Activated gamma-delta T cell treated with Interleukin-2 at 50 U/mL for 16 hours (primary cell): ENCODE measurements at regions not wholly inside any gene's neighbourhood (a gene's known extent, or its start where the extent isn't known, plus 50 kb on each side); places are given as distances from the start of the nearest gene placed in this dataset.
"Not testable (repeated sequence)": the region's sequence is repeated elsewhere in the genome, so short reads cannot be mapped to it uniquely, and the experiment has no call there.

Source experiments
- DNase-seq: peaks from one replicate; pipeline ENCODE4 v3.0.0-alpha.2; 2020

DNA sequence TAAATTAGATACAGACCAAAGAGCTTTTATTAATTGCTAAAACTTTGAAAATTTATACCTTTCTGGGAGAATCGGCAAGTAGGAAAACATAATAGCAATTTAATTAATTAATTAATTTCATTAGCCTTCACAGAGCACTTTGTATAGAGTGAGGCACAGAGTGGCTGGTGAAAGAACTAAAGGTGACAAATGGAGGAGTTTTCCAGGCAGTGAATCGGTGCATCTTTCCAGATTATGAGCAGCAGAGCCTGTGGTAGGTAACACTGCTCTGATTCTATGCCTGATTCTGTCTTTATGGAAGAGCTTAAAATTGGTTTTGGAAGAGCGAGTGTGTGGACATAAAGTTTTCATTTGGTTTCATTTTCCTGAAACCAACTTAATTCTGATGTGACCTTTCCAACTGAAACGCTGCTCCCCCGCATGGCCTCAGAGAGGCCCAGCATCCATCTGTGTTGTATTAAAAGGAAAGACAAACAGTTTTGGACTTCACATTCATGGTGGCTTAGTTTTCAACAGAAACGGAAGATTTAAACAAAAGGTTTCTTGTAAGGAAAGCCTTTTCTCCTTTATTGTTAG, 188.9 kb upstream of the RPS23 start:
- DNase-seq = no peak

GRCh38 chr5:82465235-82465634, 187.1 kb upstream of the RPS23 start:
- no peak for DNase-seq

DNA sequence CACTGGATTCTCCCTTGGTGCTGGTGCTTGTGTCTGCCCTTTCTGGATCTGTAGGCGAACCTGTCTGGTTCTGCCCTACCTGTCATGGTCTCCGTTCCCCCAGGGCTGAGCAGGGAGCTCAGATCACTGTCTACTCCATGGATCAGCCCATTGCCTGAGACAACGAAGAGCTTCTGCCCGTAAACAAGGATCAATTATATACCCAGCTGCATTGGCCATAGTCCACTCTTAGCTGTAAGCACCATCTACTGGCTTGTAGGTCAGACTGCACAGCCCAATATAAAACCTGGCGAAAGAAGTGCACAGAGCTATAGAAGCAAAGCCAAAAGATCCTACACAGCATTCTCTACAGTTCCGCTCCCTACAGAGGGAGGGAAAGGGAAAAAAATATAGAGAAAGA, 181.5 kb upstream of the RPS23 start:
- DNase-seq = no peak

- not testable (repeated sequence) for DNase-seq
Observed at GRCh38 chr5:82455317-82455716, 177.2 kb upstream of the RPS23 start.

DNA sequence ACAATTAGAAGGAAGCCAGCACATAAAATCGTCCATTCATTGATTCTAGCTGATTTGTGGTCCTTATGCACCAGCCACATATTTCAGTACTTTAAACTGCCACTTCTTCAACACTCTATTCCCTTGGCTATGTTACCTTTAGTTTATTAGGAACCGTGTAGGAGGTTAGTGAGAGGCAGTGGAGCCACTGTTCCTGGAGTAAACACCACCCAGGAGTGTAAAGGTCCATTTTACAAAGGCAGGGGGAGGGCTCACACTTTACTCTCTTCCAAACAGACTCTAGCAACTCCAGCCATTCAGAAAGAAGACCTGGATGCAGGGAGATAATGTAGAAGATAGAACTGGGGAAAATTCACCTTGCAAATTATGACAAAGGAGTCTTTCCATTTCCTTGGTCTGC, 170.2 kb upstream of the RPS23 start:
- no peak for DNase-seq

- no peak for DNase-seq
Observed at GRCh38 chr5:82447913-82448312, 169.8 kb upstream of the RPS23 start.

DNA sequence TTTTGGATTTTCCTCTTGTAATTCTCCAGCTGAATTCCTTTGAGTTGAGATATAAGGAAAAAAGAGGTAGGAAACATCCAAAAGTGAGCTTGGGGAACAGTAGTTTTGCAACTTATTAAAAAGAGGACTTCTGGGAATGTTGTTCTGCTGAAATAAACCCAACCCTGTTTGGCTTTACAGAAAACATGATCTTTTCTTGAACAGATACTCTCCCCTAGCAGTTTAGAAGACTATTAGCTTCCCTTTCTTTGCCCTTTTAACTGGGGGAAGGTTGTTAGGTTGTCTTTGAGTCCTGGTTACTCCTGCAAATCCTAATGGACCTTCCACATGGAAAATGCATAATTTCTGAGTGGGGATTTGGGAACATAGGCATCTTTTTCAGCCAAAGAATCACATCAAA, 168.7 kb upstream of the RPS23 start:
- no peak for DNase-seq

GRCh38 chr5:82445726-82446335, 167.7 kb upstream of the RPS23 start:
- DNase-seq = no peak

GRCh38 chr5:82439750-82440445, 161.7 kb upstream of the RPS23 start:
- no peak for DNase-seq

DNA sequence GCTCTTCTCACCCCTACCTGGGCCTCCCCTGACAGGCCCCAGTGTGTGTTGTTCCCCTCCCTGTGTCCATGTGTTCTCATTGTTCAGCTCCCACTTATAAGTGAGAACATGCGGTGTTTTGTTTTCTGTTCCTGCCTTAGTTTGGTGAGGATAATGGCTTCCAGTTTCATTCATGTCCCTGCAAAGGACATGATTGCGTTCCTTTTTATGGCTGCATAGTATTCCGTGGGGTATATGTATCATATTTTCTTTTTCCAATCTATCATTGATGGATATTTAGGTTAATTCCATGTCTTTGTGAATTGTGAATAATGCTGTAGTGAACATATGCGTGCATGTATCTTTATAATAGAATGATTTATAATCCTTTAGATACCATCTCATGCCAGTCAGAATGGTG, 159.4 kb upstream of the RPS23 start:
- not testable (repeated sequence) for DNase-seq

GRCh38 chr5:82436291-82436690, 158.1 kb upstream of the RPS23 start:
- no peak for DNase-seq

GRCh38 chr5:82434696-82435660, 156.8 kb upstream of the RPS23 start:
- DNase-seq = not testable (repeated sequence)

GRCh38 chr5:82426464-82427154, 148.5 kb upstream of the RPS23 start:
- DNase-seq = no peak

DNA sequence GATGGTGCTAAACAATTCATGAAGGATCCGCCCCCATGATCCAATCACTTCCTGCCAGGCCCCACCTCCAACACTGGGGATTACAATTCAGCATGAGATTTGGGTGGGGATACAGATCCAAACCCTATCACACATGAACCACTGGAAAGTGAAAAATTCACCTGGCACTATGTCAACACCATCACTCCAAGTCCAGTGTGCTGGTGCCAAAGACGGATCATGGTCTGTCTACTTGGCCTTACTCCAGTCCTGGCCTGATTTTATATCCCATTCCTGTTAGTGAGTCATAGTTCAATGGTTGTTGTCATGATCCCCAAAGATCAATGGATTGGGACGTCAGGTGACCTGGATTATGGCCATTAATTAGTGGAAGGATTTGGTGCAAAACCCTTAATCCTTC, 147.4 kb upstream of the RPS23 start:
- no peak for DNase-seq

- DNase-seq = no peak
Observed at GRCh38 chr5:82424211-82424610, 146.1 kb upstream of the RPS23 start.

DNA sequence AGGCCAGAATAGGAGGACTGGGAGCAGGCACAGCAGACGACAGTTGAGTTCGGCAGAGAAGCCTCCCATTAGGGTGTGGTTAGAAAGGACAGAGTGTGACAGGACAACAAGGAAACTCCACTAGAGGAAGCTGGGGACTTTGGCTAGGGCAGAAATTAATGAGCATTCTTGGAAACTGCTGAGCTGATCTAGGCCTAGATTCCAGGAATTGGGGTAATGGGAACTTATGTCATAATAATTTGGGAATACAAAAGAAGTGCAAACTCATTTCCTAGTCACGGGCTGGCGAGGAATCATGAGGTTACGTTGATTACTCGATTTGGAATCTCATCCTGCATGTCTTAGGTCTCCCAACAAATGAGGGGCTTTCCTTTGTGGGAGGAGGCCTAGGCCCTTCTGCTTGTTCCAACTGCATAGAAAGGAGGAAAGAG, 144.6 kb upstream of the RPS23 start:
- DNase-seq = no peak

- DNase-seq = no peak
Observed at GRCh38 chr5:82422001-82422740, 144.0 kb upstream of the RPS23 start.

DNA sequence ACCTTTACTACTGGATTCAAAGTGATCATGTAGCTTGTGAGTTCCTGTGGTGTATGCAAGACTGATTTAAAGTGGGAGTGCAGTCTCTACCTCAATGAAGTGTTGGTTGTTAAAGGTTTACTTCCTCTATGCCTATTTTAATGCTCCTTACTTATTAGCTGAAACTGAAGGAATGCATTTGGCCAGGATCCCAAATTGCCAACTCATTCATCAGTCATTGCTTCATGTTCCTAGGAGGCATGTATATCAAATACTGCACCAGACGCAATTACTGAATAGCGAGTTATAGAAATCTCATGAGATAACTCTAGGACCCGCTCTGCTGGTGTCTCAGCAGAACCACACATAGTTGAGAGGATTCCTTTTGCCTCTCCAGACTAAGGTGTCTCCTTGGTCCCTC, 143.0 kb upstream of the RPS23 start:
- no peak for DNase-seq

GRCh38 chr5:82420524-82420923, 142.4 kb upstream of the RPS23 start:
- not testable (repeated sequence) for DNase-seq

DNA sequence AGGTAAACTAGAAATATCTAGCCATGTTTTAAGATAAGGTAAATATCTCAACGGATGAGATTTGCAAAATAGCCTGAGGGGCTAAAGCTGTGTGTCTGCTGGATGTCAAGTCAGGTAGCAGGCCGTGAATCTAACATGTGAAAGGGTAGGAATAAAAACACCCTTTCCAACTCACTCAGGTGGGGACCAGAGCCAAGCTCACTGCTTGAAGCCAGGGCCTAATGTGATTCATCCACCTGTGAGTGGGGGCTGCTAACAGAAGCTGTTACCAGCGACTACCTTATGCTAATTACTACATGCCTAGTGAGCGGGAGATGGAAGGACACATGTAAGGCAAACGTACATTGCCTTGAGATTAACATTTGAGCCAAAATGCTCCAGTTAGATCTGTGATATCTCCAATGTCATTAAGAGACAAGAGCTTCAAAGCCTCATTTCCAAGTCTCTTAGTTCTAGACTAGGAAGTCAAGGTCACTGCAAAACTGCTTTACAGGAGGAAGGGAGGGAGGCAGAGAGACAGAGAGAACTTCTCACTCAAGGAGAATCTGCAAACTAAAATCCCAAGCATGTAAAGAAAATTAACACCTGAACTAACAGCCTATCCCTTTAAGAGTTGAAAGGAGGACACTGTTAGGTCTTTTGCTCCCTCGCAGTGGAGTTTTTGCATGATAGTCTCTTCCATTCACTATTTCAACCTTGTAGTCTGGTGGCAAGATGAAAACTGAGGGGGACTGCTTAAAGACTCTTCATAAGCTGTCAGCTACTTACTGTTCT, 141.6 kb upstream of the RPS23 start:
- no peak for DNase-seq

- no peak for DNase-seq
Observed at GRCh38 chr5:82418608-82418950, 140.4 kb upstream of the RPS23 start.
